DOHH2 (cell line): ENCODE measurements at regions not wholly inside any gene's neighbourhood (a gene's known extent, or its start where the extent isn't known, plus 50 kb on each side); places are given as distances from the start of the nearest gene placed in this dataset.

Source experiments
- EZH2phosphoT487 ChIP-seq: fragments of 200-600 bp; sonication (generic); IDR thresholded peaks from 2 replicates; pipeline ENCODE4 v1.6.1; 2017; ENCODE audit warnings: borderline replicate concordance, mild to moderate bottlenecking, antibody characterized with exemption, low read length, moderate library complexity, mixed read lengths
- TF ChIP-seq, protein P1 (sequence below): fragments of 200-600 bp; sonication (generic); IDR thresholded peaks from one replicate; pipeline ENCODE4 v1.5.1; 2014; ENCODE audit warnings: antibody characterized with exemption, mild to moderate bottlenecking, low read depth, low read length; ENCODE audit not compliant: poor library complexity, severe bottlenecking

DNA sequence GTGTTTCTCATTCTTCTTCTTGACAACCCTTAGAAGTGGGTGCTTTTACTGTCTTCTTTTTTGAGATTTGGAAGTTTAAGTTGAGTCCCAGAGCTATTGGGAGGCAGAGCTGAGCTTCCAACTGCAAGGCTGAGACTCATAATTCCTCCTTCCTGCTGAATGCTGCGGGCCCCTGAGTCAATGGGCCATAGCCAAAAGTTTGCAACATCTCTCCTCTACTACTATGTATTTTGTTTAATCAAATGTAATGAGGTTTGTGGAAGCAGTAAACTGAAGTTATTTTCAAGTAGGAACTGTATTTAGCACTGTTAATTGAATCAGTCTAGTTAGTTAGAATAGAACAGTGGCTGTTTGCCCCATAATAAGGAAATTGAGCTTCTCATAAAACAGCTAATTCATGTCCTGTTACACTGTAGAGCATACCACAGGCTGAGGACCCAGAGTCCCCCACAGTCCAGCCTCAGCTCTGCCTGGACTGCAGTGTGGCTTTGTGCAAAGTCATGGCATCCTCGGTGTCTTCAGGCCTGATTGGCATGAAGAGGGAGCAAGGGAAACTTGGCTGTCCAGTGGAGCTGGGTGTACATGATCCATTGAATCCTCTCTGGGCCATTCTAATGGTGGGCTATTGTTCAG lies 631.7 kb downstream of the VRK1 start:
- TF ChIP-seq, protein P1, sequence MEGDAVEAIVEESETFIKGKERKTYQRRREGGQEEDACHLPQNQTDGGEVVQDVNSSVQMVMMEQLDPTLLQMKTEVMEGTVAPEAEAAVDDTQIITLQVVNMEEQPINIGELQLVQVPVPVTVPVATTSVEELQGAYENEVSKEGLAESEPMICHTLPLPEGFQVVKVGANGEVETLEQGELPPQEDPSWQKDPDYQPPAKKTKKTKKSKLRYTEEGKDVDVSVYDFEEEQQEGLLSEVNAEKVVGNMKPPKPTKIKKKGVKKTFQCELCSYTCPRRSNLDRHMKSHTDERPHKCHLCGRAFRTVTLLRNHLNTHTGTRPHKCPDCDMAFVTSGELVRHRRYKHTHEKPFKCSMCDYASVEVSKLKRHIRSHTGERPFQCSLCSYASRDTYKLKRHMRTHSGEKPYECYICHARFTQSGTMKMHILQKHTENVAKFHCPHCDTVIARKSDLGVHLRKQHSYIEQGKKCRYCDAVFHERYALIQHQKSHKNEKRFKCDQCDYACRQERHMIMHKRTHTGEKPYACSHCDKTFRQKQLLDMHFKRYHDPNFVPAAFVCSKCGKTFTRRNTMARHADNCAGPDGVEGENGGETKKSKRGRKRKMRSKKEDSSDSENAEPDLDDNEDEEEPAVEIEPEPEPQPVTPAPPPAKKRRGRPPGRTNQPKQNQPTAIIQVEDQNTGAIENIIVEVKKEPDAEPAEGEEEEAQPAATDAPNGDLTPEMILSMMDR = no peak
- TF ChIP-seq EZH2phosphoT487 = no peak
